Astrocyte (in vitro differentiated cells and primary cell): ENCODE measurements at regions not wholly inside any gene's neighbourhood (a gene's known extent, or its start where the extent isn't known, plus 50 kb on each side); places are given as distances from the start of the nearest gene placed in this dataset.

ENCODE experiments used
- CTCF ChIP-seq: IDR thresholded peaks from 2 replicates; pipeline ENCODE4 v1.5.1; 2011; ENCODE audit warnings: low read depth, mild to moderate bottlenecking, inconsistent platforms, low read length, moderate library complexity; ENCODE audit not compliant: insufficient read depth
- EZH2 ChIP-seq: IDR thresholded peaks from 2 replicates; pipeline ENCODE4 v1.6.1; 2012; ENCODE audit warnings: mild to moderate bottlenecking, low read length, inconsistent platforms; ENCODE audit not compliant: insufficient read depth

- TF ChIP-seq CTCF (no peak), EZH2 (no peak)
These were observed 277.5 kb downstream of the NUAK1 start for GRCh38 chr12:105861227-105861626.
